Left ventricle myocardium inferior (tissue), 1 donor: ENCODE measurements at regions not wholly inside any gene's neighbourhood (a gene's known extent, or its start where the extent isn't known, plus 50 kb on each side); places are given as distances from the start of the nearest gene placed in this dataset.

ENCODE experiments used
- DNase-seq: peaks from one replicate; pipeline ENCODE4 v3.0.0-alpha.2; 2020
- H3K27ac ChIP-seq: fragments of 200-600 bp; replicated peaks from 2 replicates; pipeline ENCODE4 v1.8.0; 2021
- H3K27me3 ChIP-seq: fragments of 200-600 bp; 2 replicates; pipeline ENCODE4 v1.8.0; 2021; ENCODE audit warnings: low read depth
- H3K36me3 ChIP-seq: fragments of 200-600 bp; 2 replicates; pipeline ENCODE4 v1.8.0; 2021
- H3K4me1 ChIP-seq: fragments of 200-600 bp; 2 replicates; pipeline ENCODE4 v1.8.0; 2021
- H3K4me3 ChIP-seq: fragments of 200-600 bp; 2 replicates; pipeline ENCODE4 v1.8.0; 2021; ENCODE audit warnings: mild to moderate bottlenecking, moderate library complexity
- H3K9me3 ChIP-seq: fragments of 200-600 bp; replicated peaks from 2 replicates; pipeline ENCODE4 v1.8.0; 2021
- intact Hi-C: fragments of 100-400 bp; cut with micrococcal nuclease; formaldehyde crosslinking; loops from one replicate; pipeline ENCODE4 v1.11.0; 2022
- TF ChIP-seq, protein P1 (sequence below): fragments of 200-600 bp; IDR thresholded peaks from 2 replicates; pipeline ENCODE4 v1.8.0; 2021; ENCODE audit warnings: antibody characterized with exemption, mild to moderate bottlenecking, borderline replicate concordance
- donor health status: DM: no; HTN: yes; CAD: no; lungs with severe emphysema.

DNA sequence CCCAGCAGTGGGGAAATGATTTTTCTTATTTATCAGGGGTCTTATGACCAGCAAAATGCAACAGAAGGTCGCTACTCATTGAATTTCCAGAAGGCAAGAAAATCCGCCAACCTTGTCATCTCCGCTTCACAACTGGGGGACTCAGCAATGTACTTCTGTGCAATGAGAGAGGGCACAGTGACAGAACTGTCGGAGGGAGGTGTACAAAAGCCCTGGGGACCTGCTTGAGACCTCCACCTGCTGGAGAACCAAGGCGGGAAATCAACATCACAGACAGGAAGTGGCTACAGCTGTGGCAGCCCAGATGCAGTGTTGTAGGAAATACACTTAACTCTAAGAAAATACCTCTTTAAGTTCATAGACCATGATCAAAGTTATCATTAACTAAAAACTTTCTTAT, 250.9 kb upstream of the OR4E1 start:
- no peak overlapping the region for H3K27ac ChIP-seq
- no peaks in the 10 kb centered on the region for H3K36me3 ChIP-seq
- no peak for DNase-seq
- no peaks in the 10 kb centered on the region for H3K4me1 ChIP-seq
- TF ChIP-seq, protein P1, sequence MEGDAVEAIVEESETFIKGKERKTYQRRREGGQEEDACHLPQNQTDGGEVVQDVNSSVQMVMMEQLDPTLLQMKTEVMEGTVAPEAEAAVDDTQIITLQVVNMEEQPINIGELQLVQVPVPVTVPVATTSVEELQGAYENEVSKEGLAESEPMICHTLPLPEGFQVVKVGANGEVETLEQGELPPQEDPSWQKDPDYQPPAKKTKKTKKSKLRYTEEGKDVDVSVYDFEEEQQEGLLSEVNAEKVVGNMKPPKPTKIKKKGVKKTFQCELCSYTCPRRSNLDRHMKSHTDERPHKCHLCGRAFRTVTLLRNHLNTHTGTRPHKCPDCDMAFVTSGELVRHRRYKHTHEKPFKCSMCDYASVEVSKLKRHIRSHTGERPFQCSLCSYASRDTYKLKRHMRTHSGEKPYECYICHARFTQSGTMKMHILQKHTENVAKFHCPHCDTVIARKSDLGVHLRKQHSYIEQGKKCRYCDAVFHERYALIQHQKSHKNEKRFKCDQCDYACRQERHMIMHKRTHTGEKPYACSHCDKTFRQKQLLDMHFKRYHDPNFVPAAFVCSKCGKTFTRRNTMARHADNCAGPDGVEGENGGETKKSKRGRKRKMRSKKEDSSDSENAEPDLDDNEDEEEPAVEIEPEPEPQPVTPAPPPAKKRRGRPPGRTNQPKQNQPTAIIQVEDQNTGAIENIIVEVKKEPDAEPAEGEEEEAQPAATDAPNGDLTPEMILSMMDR: no peak
- intact Hi-C loops: no loop called here
- H3K9me3 ChIP-seq: no peaks in the 10 kb centered on the region
- no peak overlapping the region for H3K4me3 ChIP-seq
- H3K27me3 ChIP-seq: no peaks in the 10 kb centered on the region

GRCh38 chr14:21923820-21924219, 250.2 kb upstream of the OR4E1 start:
- Histone ChIP-seq H3K27me3 (no peaks in the 10 kb centered on the region), H3K4me3 (no peak overlapping the region), H3K36me3 (no peaks in the 10 kb centered on the region), H3K9me3 (no peaks in the 10 kb centered on the region), H3K4me1 (no peaks in the 10 kb centered on the region), H3K27ac (no peak overlapping the region)
- TF ChIP-seq, protein P1: no peak
- DNase-seq: no peak
- intact Hi-C loops: no loop called here

DNA sequence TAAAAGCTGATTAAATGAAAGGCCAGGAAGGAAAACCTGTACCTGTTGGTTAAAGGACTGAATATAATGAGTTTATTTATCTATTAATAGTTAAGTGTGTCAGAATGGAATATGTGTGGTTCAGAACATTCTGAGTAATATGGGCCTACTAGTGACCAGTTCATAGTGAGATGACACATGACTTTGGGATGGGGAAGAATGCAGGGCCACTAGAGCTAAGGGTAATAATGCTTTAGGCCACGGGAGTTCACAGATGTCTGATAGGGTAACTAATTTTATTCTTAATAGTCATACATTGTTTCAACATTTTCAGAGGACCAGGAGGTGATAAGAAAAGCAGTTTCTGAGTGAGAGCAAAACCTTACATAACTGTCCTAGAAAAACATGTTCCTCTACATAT, 247.8 kb upstream of the OR4E1 start:
- DNase-seq: no peak
- intact Hi-C loops: no loop called here
- H3K36me3 ChIP-seq: no peaks in the 10 kb centered on the region
- H3K27ac ChIP-seq: no peak overlapping the region
- H3K27me3 ChIP-seq: no peaks in the 10 kb centered on the region
- TF ChIP-seq, protein P1: no peak
- no peaks in the 10 kb centered on the region for H3K4me1 ChIP-seq
- H3K9me3 ChIP-seq: no peaks in the 10 kb centered on the region
- H3K4me3 ChIP-seq: no peak overlapping the region

- peaks cover 5% of the 10 kb centered on the region for H3K27me3 ChIP-seq
- DNase-seq: no peak
- H3K36me3 ChIP-seq: no peaks in the 10 kb centered on the region
- TF ChIP-seq, protein P1: peak; percentile 74
- intact Hi-C loops: no loop called here
- H3K27ac ChIP-seq: no peak overlapping the region
- H3K4me1 ChIP-seq: no peaks in the 10 kb centered on the region
- H3K4me3 ChIP-seq: no peak overlapping the region
- H3K9me3 ChIP-seq: no peaks in the 10 kb centered on the region
Measured at GRCh38 chr14:21917699-21918436, 244.2 kb upstream of the OR4E1 start.

DNA sequence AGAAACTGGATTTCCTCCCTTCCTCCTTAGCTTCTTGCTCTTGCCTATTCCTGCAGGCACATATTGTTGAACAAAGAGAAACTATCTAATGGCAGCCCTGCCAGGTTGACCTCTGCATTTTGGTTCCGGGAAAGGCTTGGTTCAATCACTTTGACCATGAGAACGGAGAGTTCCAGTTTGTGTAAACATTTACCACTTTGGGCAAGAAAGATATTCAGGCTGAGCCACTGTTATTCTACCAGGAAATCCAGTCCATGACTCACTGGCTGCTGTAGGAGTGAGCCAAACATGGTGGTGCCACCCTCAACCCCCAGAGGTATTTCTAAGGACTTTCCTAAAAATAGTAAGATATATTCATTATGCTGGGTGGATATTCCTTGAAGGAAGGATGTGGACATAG, 242.2 kb upstream of the OR4E1 start:
- DNase-seq: no peak
- H3K4me1 ChIP-seq: no peaks in the 10 kb centered on the region
- no peaks in the 10 kb centered on the region for H3K9me3 ChIP-seq
- no peak overlapping the region for H3K27ac ChIP-seq
- H3K27me3 ChIP-seq: peaks cover 14% of the 10 kb centered on the region
- TF ChIP-seq, protein P1: no peak
- no peak overlapping the region for H3K4me3 ChIP-seq
- intact Hi-C loops: no loop called here
- no peaks in the 10 kb centered on the region for H3K36me3 ChIP-seq

GRCh38 chr14:21913759-21914158, 240.1 kb upstream of the OR4E1 start:
- H3K4me1 ChIP-seq: no peaks in the 10 kb centered on the region

More at GRCh38 chr14:21913759-21914158, 240.1 kb upstream of the OR4E1 start:
- Histone ChIP-seq H3K4me3 (no peak overlapping the region), H3K27ac (no peak overlapping the region), H3K36me3 (no peaks in the 10 kb centered on the region), H3K9me3 (no peaks in the 10 kb centered on the region), H3K27me3 (peaks cover 21% of the 10 kb centered on the region)
- no peak for DNase-seq
- intact Hi-C loops: no loop called here
- TF ChIP-seq, protein P1: peak; percentile 56
